Right lobe of liver (tissue), 4 donors: ENCODE measurements at regions not wholly inside any gene's neighbourhood (a gene's known extent, or its start where the extent isn't known, plus 50 kb on each side); places are given as distances from the start of the nearest gene placed in this dataset.
"Not testable (repeated sequence)": the region's sequence is repeated elsewhere in the genome, so short reads cannot be mapped to it uniquely, and the experiment has no call there.

Experiments
- CTCF ChIP-seq, 4 donors: fragments of 200-600 bp in 3 of 4; fragments of 450-650 bp in 1 of 4; IDR thresholded peaks; one replicate each; pipeline versions ENCODE4 v1.5.1 to v1.8.0; 2016 to 2022; ENCODE audit warnings: antibody characterized with exemption in 4 of 4, mild to moderate bottlenecking in 2 of 4
- POLR2A ChIP-seq: fragments of 450-650 bp; IDR thresholded peaks from one replicate; pipeline ENCODE4 v1.6.1; 2017; ENCODE audit warnings: antibody characterized with exemption, mild to moderate bottlenecking
- donor health status: DM: no; HTN: no; CAD: no.
- donor health status: DM: no; HTN: no; CAD: no.
- donor health status: DM: no; HTN: yes; CAD: no.

GRCh38 chrX:119333721-119334032 is 65.5 kb upstream of the SLC25A43 start:
- TF ChIP-seq CTCF (IDR thresholded peaks at IDR 0.05); POLR2A: not testable (repeated sequence)
